GM18517 (cell line): ENCODE measurements at regions not wholly inside any gene's neighbourhood (a gene's known extent, or its start where the extent isn't known, plus 50 kb on each side); places are given as distances from the start of the nearest gene placed in this dataset.
"Not testable (repeated sequence)": the region's sequence is repeated elsewhere in the genome, so short reads cannot be mapped to it uniquely, and the experiment has no call there.

Experiments used
- ATAC-seq: cut with Tn5 transposase; IDR thresholded peaks from one replicate; pipeline ENCODE4 v1.9.1; 2021; ENCODE audit warnings: mild to moderate bottlenecking, moderate library complexity; ENCODE audit not compliant: unreplicated experiment

DNA sequence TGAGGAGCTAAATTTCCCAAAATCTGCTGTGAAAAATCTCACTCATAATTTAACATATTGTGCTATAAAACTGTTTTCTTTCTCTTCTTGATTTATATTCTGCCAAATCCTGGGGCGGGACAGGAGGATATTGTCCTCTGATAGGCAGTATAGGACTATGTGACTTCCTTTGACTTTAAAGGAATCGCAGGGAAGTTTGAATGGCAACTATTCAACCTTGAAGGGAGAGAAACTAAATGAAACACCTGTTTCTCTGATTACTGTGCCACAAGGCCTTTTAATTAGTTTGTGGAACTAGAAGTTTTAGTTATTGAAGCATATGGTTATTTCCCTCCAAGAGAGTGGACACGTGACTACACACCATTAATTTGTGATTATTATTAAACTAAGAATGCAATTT is 607.4 kb downstream of the GATA3 start:
- no peak for ATAC-seq

DNA sequence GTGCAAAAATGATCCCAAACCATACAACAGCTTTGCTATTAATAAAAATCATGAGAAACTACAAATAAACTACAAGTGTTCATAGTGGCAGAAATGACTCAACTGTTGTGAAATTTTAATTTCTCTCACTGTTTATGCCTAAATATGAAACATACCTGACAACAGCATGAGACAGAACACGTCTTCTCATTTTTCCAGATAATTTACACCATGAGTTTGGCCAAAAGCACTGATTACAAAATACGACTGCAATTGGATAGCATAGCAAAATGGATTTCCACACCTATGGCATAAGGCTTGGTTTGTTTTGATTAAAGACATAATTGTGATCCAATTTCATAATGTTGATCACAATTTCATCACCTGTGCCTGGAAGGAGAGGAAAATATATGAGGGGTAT is 608.6 kb downstream of the GATA3 start:
- no peak for ATAC-seq

- ATAC-seq: no peak
These were observed 610.8 kb downstream of the GATA3 start for GRCh38 chr10:8665322-8665721.

DNA sequence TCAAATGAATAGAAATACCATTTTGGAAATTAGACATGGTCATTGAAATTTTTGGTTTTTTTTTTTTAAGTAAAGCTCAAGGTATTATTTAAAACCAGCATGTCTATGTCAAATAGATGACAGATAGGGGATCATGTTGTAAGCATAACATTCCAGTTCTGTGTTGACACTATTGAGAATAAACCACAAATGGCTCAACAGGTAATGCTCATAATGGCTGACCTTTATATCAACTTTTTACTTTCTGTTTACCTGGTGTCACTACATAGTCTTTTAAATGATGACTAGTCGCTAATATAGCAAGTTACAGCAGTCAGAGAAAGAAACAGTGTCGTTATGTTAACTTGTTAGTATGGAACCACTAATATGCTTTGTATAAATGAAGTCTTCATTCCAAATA is 616.0 kb downstream of the GATA3 start:
- no peak for ATAC-seq

DNA sequence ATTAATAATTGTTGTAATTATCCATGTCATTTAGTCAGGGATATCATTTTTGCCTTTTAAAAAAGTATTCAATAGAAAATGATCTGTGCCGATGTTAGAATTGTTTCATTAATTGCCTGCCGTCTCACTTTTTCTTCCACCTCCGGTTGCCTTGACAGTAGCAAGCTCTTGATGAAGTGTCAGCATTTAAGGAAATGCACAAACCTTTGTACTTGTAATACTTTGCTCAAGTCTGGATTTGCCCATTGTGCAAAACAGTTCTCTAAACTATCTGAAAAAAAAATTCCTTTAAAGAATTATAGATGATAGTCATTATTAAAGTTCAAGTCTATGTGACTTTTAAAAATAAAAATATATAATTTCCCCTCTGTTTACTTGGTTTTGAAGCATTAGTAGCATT is 619.7 kb downstream of the GATA3 start:
- ATAC-seq: no peak

- ATAC-seq: no peak
These were observed 623.2 kb downstream of the GATA3 start for GRCh38 chr10:8677642-8678041.

DNA sequence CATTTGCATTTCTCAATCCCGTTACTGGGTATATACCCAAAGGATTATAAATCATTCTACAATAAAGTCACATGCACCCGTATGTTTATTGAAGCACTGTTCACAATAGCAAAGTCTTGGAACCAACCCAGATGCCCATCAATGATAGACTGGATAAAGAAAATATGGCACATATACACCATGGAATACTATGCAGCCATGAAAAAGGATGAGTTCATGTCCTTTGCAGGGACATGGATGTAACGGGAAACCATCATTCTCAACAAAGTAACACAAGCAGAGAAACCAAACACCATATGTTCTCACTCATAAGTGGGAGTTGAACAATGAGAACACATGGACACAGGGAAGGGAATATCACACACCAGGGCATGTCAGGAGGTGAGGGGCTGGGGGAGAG is 630.4 kb downstream of the GATA3 start:
- ATAC-seq: not testable (repeated sequence)

- ATAC-seq: no peak
These were observed 634.4 kb downstream of the GATA3 start for GRCh38 chr10:8688881-8689280.

GRCh38 chr10:8691498-8692017 is 637.1 kb downstream of the GATA3 start:
- no peak for ATAC-seq

DNA sequence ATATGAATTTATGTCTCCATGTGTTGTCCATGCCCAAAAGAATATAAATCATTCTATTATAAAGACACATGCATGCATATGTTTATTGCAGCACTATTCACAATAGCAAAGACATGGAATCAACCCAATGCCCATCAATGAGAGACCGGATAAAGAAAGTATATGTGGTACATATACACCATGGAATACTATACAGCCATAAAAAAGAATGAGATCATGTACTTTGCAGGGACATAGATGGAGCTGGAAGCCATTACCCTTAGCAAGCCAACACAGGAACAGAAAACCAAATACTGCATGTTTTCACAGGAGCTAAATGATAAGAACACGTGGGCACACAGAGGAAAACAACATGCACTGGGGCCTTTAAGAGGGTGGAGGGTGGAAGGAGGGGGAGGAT is 639.1 kb downstream of the GATA3 start:
- not testable (repeated sequence) for ATAC-seq

GRCh38 chr10:8696746-8697145 is 642.3 kb downstream of the GATA3 start:
- no peak for ATAC-seq

DNA sequence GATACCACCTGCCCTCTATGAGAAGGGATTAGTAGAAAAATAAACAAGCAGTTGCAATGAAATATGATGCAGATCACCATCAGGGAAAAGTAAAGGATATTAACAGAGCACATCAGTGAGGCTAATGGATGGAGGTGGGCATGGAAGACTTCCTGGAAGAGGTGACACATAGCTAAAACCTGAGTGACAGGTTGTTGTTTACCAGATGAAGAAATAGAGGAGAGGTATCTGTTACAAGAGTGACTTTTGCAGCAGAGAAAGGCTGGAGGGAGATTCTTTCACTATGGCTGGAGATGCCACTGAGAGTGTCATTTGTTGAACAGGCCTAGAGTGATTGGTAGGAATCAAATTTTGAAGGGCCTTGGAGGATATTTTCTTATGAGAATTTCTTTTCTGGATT is 646.2 kb downstream of the GATA3 start:
- ATAC-seq: no peak

GRCh38 chr10:8702181-8702580 is 647.7 kb downstream of the GATA3 start:
- no peak for ATAC-seq

DNA sequence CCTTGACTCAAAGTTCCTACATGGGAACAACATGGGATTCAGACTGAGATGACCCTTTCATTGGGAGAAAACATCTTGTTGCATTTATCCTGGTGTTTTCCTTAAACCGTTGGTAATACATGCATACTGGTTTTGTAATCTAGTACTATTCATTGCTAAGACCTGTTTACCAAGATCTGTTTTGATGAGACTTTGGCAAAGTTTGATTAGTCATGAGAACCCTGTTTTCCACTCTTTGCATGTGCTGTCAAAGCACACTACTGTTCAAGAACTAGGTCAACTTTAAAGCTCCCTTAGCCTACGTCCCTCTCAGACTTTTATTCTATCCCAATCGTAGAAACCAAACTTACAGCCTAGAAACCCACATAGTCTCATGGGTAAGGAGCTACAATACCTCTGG is 650.9 kb downstream of the GATA3 start:
- no peak for ATAC-seq

GRCh38 chr10:8712656-8713055 is 658.2 kb downstream of the GATA3 start:
- no peak for ATAC-seq

- no peak for ATAC-seq
These were observed 665.5 kb downstream of the GATA3 start for GRCh38 chr10:8719971-8720370.

GRCh38 chr10:8721650-8722049 is 667.2 kb downstream of the GATA3 start:
- ATAC-seq: no peak

DNA sequence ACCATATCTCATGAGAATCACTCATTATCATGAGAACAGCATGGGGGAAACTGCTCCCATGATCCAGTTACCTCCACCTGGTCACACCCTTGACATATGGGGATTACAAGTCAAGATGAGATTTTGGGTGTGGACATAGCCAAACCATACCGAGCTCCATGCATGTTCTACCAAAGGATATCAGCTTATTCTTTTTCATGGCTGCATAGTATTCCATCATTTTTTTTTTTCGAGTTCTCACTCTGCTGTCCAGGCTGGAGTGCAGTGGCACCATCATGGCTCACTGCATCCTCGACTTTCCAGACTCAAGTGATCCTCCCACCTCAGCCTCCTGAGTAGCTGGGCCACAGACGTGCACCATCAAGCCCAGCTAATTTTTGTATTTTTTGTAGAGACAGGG is 668.3 kb downstream of the GATA3 start:
- ATAC-seq: no peak

DNA sequence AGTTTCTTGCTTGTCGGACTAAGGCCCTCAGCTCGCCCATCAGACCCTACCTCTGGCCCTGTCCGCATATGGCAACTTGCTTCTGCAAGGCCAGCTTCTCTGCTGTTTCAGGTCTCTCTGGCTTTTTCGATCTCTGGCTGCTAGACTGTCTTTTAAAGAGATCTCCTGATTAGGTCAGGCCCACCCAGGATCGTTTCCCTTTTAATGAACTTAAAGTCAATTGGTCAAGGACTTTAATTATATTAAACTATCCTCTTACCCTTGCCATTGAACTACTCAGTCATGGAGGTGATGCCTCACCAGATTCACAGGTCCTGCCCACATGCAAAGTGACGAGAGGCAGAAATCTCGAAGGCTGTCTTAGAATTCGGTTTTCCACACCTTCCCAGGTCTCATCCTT is 670.9 kb downstream of the GATA3 start:
- no peak for ATAC-seq

GRCh38 chr10:8726084-8726778 is 671.7 kb downstream of the GATA3 start:
- ATAC-seq: no peak

DNA sequence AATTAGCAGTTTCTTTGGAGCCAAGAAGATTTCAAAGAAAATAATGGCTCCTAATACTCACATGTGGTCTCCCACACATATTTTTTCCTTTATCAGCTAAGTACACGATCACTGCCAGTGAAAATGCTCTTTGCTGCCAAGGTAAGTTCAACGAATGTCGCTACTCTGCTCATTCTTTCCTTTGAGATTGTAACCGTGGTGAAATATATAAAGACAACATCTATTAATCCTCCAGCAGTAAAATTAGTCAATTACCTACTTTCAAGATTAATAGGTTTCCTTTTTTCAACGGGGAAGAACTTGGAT is 672.2 kb downstream of the GATA3 start:
- ATAC-seq: no peak

DNA sequence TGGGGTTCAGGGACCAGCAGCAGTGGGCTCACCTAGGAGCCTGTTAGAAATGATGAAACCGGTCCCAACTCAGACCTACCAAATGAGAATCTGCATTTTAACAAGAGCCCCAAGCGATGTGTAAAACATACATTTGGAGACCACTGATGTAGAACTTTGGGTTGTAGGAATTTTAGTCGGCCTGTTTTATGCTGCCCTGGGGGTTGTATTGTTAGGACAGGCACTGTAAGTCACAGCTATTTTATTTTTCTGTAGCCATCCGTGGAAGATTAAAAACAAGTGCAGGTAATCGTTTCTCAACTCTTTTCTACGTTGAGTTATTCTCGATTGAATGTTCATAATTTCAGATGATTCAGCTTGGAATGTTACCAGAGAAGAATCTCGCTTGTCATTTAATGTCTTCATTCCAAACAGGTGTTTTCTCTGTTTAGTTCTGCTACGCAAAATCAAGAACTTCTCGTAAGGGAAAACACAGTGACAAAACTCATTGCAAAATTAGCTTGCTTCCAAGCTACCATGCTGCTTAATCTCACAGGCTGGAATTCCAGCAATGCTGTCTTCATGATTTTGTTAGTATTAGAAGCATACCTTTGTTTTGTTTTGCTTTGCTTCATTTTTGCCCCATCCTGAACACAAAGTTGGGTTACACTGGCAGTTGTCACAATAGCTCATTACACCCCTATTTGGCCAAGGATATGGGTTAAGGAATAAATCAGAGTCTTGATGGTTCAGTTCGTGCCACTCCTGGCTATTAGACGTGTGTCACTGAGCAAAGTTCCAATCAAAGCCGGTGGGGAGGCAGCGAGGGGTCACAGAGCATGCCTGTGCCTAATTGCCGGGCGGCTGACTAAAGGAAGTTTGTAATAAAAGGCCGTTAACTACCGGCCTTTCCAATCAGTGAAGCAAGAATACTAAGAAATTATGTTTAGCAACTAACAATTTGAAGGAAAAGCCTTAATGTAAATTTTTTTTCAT is 676.9 kb downstream of the GATA3 start:
- no peak for ATAC-seq
